Upper lobe of left lung (tissue), 4 donors: ENCODE measurements at regions not wholly inside any gene's neighbourhood (a gene's known extent, or its start where the extent isn't known, plus 50 kb on each side); places are given as distances from the start of the nearest gene placed in this dataset.
"Not testable (repeated sequence)": the region's sequence is repeated elsewhere in the genome, so short reads cannot be mapped to it uniquely, and the experiment has no call there.

Experiments
- EP300 ChIP-seq, 4 donors: sonication (generic); formaldehyde crosslinking; IDR thresholded peaks; one replicate each; pipeline ENCODE4 v1.5.1; 2017; ENCODE audit warnings: antibody characterized with exemption in 4 of 4, control low read depth in 2 of 4
- POLR2A ChIP-seq, 4 donors: fragments of 450-650 bp; IDR thresholded peaks; one replicate each; pipeline ENCODE4 v1.5.1; 2016 to 2017; ENCODE audit warnings: antibody characterized with exemption in 4 of 4, mild to moderate bottlenecking in 2 of 4
- POLR2AphosphoS5 ChIP-seq, 2 donors: sonication (generic); formaldehyde crosslinking; IDR thresholded peaks; one replicate each; pipeline ENCODE4 v1.5.1; 2017; ENCODE audit warnings: antibody characterized with exemption in 2 of 2
- TF ChIP-seq, protein P1 (sequence below), 6 experiments: fragments of 450-650 bp in 4 of 6; fragments of 200-600 bp in 2 of 6; sonication (generic) in 2 of 6; IDR thresholded peaks; one replicate each; pipeline ENCODE4 v1.5.1; 2016 to 2019; ENCODE audit warnings: antibody characterized with exemption in 6 of 6

DNA sequence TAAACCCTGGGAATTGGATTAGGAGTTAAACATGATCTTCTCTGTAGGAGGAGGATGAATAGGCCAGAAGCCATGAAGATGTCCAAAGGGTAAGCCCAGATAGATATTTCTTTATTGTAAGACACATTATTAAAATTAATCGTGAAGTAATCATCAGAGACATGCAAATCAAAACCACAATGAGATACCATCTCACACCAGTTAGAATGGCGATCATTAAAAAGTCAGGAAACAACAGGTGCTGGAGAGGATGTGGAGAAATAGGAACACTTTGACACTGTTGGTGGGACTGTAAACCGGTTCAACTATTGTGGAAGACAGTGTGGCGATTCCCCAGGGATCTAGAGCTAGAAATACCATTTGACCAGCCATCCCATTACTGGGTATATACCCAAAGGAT lies 741.2 kb upstream of the ZNF608 start:
- not testable (repeated sequence) for TF ChIP-seq POLR2A, POLR2AphosphoS5, EP300 (IDR thresholded peaks at IDR 0.05)
- TF ChIP-seq, protein P1, sequence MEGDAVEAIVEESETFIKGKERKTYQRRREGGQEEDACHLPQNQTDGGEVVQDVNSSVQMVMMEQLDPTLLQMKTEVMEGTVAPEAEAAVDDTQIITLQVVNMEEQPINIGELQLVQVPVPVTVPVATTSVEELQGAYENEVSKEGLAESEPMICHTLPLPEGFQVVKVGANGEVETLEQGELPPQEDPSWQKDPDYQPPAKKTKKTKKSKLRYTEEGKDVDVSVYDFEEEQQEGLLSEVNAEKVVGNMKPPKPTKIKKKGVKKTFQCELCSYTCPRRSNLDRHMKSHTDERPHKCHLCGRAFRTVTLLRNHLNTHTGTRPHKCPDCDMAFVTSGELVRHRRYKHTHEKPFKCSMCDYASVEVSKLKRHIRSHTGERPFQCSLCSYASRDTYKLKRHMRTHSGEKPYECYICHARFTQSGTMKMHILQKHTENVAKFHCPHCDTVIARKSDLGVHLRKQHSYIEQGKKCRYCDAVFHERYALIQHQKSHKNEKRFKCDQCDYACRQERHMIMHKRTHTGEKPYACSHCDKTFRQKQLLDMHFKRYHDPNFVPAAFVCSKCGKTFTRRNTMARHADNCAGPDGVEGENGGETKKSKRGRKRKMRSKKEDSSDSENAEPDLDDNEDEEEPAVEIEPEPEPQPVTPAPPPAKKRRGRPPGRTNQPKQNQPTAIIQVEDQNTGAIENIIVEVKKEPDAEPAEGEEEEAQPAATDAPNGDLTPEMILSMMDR (IDR thresholded peaks at IDR 0.05), result not testable (repeated sequence)
